Esophagus squamous epithelium (tissue), 5 donors: ENCODE measurements at regions not wholly inside any gene's neighbourhood (a gene's known extent, or its start where the extent isn't known, plus 50 kb on each side); places are given as distances from the start of the nearest gene placed in this dataset.
"Not testable (repeated sequence)": the region's sequence is repeated elsewhere in the genome, so short reads cannot be mapped to it uniquely, and the experiment has no call there.

Experiments used
- DNase-seq: peaks from one replicate; lab custom pipeline; 2025; lab: John Stamatoyannopoulos, UW
- H3K27ac ChIP-seq, 4 donors: fragments of 200-600 bp; sonication (generic); one replicate each; pipeline ENCODE4 v1.5.1; 2016 to 2019; ENCODE audit warnings: mild to moderate bottlenecking in 1 of 4
- H3K27me3 ChIP-seq, 4 donors: fragments of 200-600 bp; sonication (generic); 1 replicate in 3 of 4; 2 replicates in 1 of 4; pipeline versions ENCODE4 v1.5.1 to v1.6.0; 2017 to 2021; ENCODE audit warnings: antibody characterized with exemption in 1 of 4
- H3K36me3 ChIP-seq, 3 donors: fragments of 200-600 bp; sonication (generic); one replicate each; pipeline ENCODE4 v1.5.1; 2016 to 2019
- H3K4me1 ChIP-seq, 3 donors: fragments of 200-600 bp; sonication (generic); one replicate each; pipeline ENCODE4 v1.5.1; 2017 to 2019
- H3K4me3 ChIP-seq, 4 donors: fragments of 200-600 bp; sonication (generic); 1 replicate in 3 of 4; 2 replicates in 1 of 4; pipeline ENCODE4 v1.5.1; 2016 to 2019; ENCODE audit warnings: mild to moderate bottlenecking in 2 of 4, moderate library complexity in 1 of 4
- H3K9me3 ChIP-seq, 3 donors: fragments of 200-600 bp; sonication (generic); one replicate each; pipeline ENCODE4 v1.5.1; 2016 to 2019
- POLR2A ChIP-seq, 4 donors: fragments of 450-650 bp; IDR thresholded peaks; one replicate each; pipeline ENCODE4 v1.6.1; 2017; ENCODE audit warnings: antibody characterized with exemption in 4 of 4, mild to moderate bottlenecking in 4 of 4, moderate library complexity in 3 of 4
- WGBS, 2 donors: methylation state at CpG; one replicate each; pipeline ENCODE4 v1.1.5; 2018; 5-methylcytosine and 5-hydroxymethylcytosine counted together
- intact Hi-C: fragments of 100-400 bp; cut with DNase I; formaldehyde crosslinking; loops from one replicate; pipeline ENCODE4 v1.15.0; 2022
- TF ChIP-seq, protein P1 (sequence below), 6 experiments: fragments of 450-650 bp in 4 of 6; fragments of 200-600 bp in 2 of 6; sonication (generic) in 2 of 6; IDR thresholded peaks; one replicate each; pipeline ENCODE4 v1.5.1; 2016 to 2019; ENCODE audit warnings: antibody characterized with exemption in 6 of 6, mild to moderate bottlenecking in 4 of 6, moderate library complexity in 4 of 6
- donor health status: DM: yes; HTN: yes; CAD: no.

- H3K4me3 ChIP-seq, result no peak overlapping the region
- WGBS, 2 donors, result 75 to 77% methylated on average over 5 of the region's 5 CpGs
Observed at GRCh38 chr21:35814858-35815619, 245.3 kb downstream of the SETD4 start.

GRCh38 chr21:35812679-35813078, 247.6 kb downstream of the SETD4 start:
- intact Hi-C loops, result no loop called here
- no peaks in the 10 kb centered on the region for H3K9me3 ChIP-seq
- DNase-seq, result no peak
- no peaks in the 10 kb centered on the region for H3K27me3 ChIP-seq
- peaks cover 0 to 11% (median 0%) of the 10 kb centered on the region in 3 donors for H3K4me1 ChIP-seq
- no peaks in the 10 kb centered on the region for H3K36me3 ChIP-seq
- no peak for TF ChIP-seq POLR2A (IDR thresholded peaks at IDR 0.05)
- TF ChIP-seq, protein P1, sequence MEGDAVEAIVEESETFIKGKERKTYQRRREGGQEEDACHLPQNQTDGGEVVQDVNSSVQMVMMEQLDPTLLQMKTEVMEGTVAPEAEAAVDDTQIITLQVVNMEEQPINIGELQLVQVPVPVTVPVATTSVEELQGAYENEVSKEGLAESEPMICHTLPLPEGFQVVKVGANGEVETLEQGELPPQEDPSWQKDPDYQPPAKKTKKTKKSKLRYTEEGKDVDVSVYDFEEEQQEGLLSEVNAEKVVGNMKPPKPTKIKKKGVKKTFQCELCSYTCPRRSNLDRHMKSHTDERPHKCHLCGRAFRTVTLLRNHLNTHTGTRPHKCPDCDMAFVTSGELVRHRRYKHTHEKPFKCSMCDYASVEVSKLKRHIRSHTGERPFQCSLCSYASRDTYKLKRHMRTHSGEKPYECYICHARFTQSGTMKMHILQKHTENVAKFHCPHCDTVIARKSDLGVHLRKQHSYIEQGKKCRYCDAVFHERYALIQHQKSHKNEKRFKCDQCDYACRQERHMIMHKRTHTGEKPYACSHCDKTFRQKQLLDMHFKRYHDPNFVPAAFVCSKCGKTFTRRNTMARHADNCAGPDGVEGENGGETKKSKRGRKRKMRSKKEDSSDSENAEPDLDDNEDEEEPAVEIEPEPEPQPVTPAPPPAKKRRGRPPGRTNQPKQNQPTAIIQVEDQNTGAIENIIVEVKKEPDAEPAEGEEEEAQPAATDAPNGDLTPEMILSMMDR (IDR thresholded peaks at IDR 0.05), result no peak
- WGBS, 2 donors, result 90 to 94% methylated on average over 9 of the region's 9 CpGs
- H3K4me3 ChIP-seq, result no peak overlapping the region
- no peak overlapping the region for H3K27ac ChIP-seq

More at GRCh38 chr21:35814858-35815619, 245.3 kb downstream of the SETD4 start:
- intact Hi-C loops, result no loop called here
- no peak for TF ChIP-seq POLR2A (IDR thresholded peaks at IDR 0.05)
- TF ChIP-seq, protein P1 (IDR thresholded peaks at IDR 0.05), result no peak
- no peaks in the 10 kb centered on the region for H3K36me3 ChIP-seq
- no peaks in the 10 kb centered on the region for H3K27me3 ChIP-seq
- no peak for DNase-seq
- H3K4me1 ChIP-seq, result peaks cover 0 to 11% (median 0%) of the 10 kb centered on the region in 3 donors
- no peaks in the 10 kb centered on the region for H3K9me3 ChIP-seq
- H3K27ac ChIP-seq, result peak overlapping the region in 3 of 4 donors; percentile 24 to 57 (median 28)

DNA sequence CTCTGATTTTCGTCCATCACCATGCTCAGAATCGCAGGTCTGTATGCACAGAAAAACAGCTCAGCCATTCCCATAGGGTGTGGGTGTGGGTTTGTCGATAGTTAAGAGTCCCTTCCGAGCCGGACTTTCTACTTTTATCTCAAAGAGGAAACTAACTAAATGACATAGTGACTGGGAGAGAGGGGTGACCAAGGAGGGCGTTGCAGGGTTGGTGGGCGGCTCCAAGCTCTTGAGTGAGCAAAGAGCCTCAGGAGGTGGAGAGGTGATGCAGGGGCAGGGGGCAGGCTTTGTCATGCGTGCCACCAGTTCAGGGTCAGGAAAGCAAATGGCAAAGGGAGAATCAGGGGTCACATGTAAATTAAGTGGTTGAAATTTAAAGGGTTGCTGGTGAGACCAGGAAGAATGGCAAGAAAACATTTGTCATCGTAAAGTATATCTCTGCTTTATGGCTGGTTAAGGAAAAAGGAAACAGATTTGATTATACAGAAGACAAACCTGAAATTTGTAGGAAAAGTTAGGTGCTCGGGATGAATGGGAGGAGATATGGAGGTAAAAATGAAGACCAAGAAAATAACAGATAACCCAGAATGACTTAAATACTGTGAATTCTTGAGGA, 249.0 kb downstream of the SETD4 start:
- WGBS, 2 donors, result 83 to 88% methylated on average over 10 of the region's 10 CpGs
- H3K27me3 ChIP-seq, result no peaks in the 10 kb centered on the region
- peaks cover 0 to 11% (median 0%) of the 10 kb centered on the region in 3 donors for H3K4me1 ChIP-seq
- no peak for DNase-seq
- intact Hi-C loops, result no loop called here
- TF ChIP-seq, protein P1 (IDR thresholded peaks at IDR 0.05), result no peak
- TF ChIP-seq POLR2A (IDR thresholded peaks at IDR 0.05), result no peak
- no peaks in the 10 kb centered on the region for H3K9me3 ChIP-seq
- no peak overlapping the region for H3K4me3 ChIP-seq
- H3K27ac ChIP-seq, result no peak overlapping the region
- no peaks in the 10 kb centered on the region for H3K36me3 ChIP-seq

DNA sequence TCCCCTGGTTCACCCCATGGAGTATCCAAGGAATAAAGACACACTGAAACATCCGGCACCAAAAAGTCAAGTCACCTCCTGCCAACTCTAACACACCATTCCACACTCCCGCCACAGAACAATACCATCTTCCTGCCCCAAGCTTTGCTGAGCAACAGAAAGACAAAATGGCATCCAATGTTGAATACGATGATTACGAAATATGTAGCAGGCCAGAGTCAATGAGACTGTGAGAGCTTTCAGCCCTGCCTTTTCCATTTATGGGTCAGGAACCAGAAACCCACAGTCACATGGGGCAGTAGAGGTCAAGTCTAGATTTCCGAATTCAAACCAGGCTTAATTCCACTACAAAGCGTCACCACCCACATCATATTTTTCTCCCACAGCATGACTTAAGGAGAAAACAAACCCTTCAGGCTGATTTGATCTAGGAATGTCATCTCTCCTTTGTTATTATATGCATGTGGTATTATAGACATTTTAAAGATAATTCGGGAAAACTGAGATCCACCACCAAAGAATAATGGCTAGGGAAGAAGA, 249.8 kb downstream of the SETD4 start:
- no peaks in the 10 kb centered on the region for H3K27me3 ChIP-seq
- H3K36me3 ChIP-seq, result no peaks in the 10 kb centered on the region
- H3K27ac ChIP-seq, result no peak overlapping the region
- DNase-seq, result no peak
- H3K9me3 ChIP-seq, result no peaks in the 10 kb centered on the region
- peaks cover 0 to 11% (median 0%) of the 10 kb centered on the region in 3 donors for H3K4me1 ChIP-seq
- intact Hi-C loops, result no loop called here
- TF ChIP-seq, protein P1 (IDR thresholded peaks at IDR 0.05), result no peak
- TF ChIP-seq POLR2A (IDR thresholded peaks at IDR 0.05), result no peak
- WGBS, 2 donors, result 77 to 82% methylated on average over 7 of the region's 7 CpGs
- H3K4me3 ChIP-seq, result no peak overlapping the region

- Histone ChIP-seq H3K36me3 (no peaks in the 10 kb centered on the region), H3K9me3 (no peaks in the 10 kb centered on the region), H3K27me3 (no peaks in the 10 kb centered on the region), H3K4me1 (peaks cover 0 to 53% (median 12%) of the 10 kb centered on the region in 3 donors), H3K27ac (peak overlapping the region; percentile 38 to 76 (median 76)), H3K4me3 (no peak overlapping the region)
- DNase-seq, result no peak
- intact Hi-C loops, result no loop called here
- 63 to 92% methylated on average over 3 of the region's 4 CpGs for WGBS, 2 donors
- TF ChIP-seq, protein P1 (IDR thresholded peaks at IDR 0.05), result no peak
- TF ChIP-seq POLR2A (IDR thresholded peaks at IDR 0.05), result no peak
Observed at GRCh38 chr21:35801391-35801790, 258.9 kb downstream of the SETD4 start.

DNA sequence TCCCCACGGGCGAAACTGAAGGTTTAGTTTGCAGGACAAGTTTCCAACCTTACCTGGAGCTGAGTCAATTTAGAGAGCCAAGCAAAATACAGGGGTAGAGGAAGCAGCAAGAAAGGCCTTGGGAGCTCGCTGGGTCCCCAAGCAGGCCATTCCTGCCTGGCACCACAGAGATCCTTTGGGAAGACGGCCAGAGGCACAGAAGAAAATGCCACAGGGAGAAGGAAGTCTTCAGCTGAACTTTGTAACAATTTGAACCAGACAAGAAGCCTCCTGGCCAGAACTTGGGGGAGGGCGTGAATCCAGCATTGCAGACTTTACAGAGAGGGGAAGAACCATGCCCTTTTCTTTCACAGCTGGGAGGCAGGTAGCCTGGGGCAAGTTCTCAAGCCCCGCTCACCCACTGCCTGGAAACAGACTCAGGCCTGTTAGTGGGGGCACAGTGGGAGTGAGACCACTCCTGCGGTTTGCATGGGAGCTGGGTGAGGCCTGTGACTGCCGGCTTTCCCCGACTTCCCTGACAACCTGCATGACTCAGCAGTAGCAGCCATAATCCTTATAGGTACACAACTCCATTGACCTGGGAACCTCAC, 259.4 kb downstream of the SETD4 start:
- intact Hi-C loops, DNase-seq, H3K9me3 ChIP-seq, H3K36me3 ChIP-seq, H3K27me3 ChIP-seq, H3K4me3 ChIP-seq: not testable (repeated sequence)
- WGBS, 2 donors, result 51 to 58% methylated on average over 6 of the region's 9 CpGs
- peak overlapping the region; percentile 38 to 76 (median 76) for H3K27ac ChIP-seq
- H3K4me1 ChIP-seq, result peaks cover 0 to 56% (median 12%) of the 10 kb centered on the region in 3 donors
